ENCODE measurements at regions not wholly inside any gene's neighbourhood (a gene's known extent, or its start where the extent isn't known, plus 50 kb on each side); places are given as distances from the start of the nearest gene placed in this dataset.

GRCh38 chr10:83736008-83736407, 403.3 kb upstream of the GHITM start:
- Histone ChIP-seq H2AFZ (ENCODE audit: low read depth, low read length) (no peak overlapping the region), H3K9me3 (replicated peaks; ENCODE audit: control insufficient read depth, insufficient read depth, low read length) (no peaks in the 10 kb centered on the region), H3K9me1 (replicated peaks; ENCODE audit: control insufficient read depth, extremely low read depth, insufficient read depth, low read length) (no peaks in the 10 kb centered on the region), H3K9ac (replicated peaks; ENCODE audit: extremely low read depth, insufficient read depth, low read length) (no peak overlapping the region), H3K27ac (ENCODE audit: insufficient read depth, low read depth, low read length) (no peak overlapping the region), H3K4me3 (replicated peaks in 1 of 3; ENCODE audit: insufficient read depth in 1 of 3, low read depth in 1 of 3, low read length in 3 of 3) (no peak overlapping the region), H3K4me1 (ENCODE audit: control insufficient read depth, extremely low read depth, insufficient read depth, low read length) (no peaks in the 10 kb centered on the region), H3K79me2 (ENCODE audit: control insufficient read depth, insufficient read depth, low read length) (no peaks in the 10 kb centered on the region), H3K27me3 (ENCODE audit: control insufficient read depth in 2 of 2, insufficient read depth in 2 of 2, low read length in 2 of 2) (no peaks in the 10 kb centered on the region), H3K36me3 (ENCODE audit: control insufficient read depth in 2 of 2, extremely low read depth in 1 of 2, insufficient read depth in 2 of 2, low read length in 2 of 2) (no peaks in the 10 kb centered on the region), H3K4me2 (ENCODE audit: insufficient read depth, low read length) (no peak overlapping the region), H4K20me1 (replicated peaks; ENCODE audit: control insufficient read depth, extremely low read depth, insufficient read depth, low read length) (no peaks in the 10 kb centered on the region)
- POLR2A ChIA-PET = no interaction called here
- dilution Hi-C loops (cut with MboI; ENCODE audit: extremely low pct_ligation_motif_present, low sequenced_read_pairs) (no loop called here), intact Hi-C loops (cut with micrococcal nuclease) (no loop called here)
- BruUV-seq (replicated peaks) = no TSS peak
- FAIRE-seq (no peak), DNase-seq (ENCODE audit: low read depth, low spot score) (no peak)
- TF ChIP-seq CTCF (IDR thresholded peaks at IDR 0.05; ENCODE audit: extremely low read depth in 1 of 2, insufficient read depth in 1 of 2, low read depth in 1 of 2, low read length in 2 of 2) (no peak), MAX (IDR thresholded peaks at IDR 0.05; ENCODE audit: insufficient read depth, insufficient read length) (no peak), GATA2 (IDR thresholded peaks at IDR 0.05; ENCODE audit: insufficient read depth, insufficient read length, low read depth, low read length) (no peak)
- CTCF ChIA-PET = no interaction called here

- no peak for FAIRE-seq
- Histone ChIP-seq H4K20me1 (replicated peaks; ENCODE audit: control insufficient read depth, extremely low read depth, insufficient read depth, low read length) (no peaks in the 10 kb centered on the region), H3K36me3 (ENCODE audit: control insufficient read depth in 2 of 2, extremely low read depth in 1 of 2, insufficient read depth in 2 of 2, low read length in 2 of 2) (no peaks in the 10 kb centered on the region), H3K79me2 (ENCODE audit: control insufficient read depth, insufficient read depth, low read length) (no peaks in the 10 kb centered on the region), H3K9me1 (replicated peaks; ENCODE audit: control insufficient read depth, extremely low read depth, insufficient read depth, low read length) (no peaks in the 10 kb centered on the region), H3K4me2 (ENCODE audit: insufficient read depth, low read length) (no peak overlapping the region), H2AFZ (ENCODE audit: low read depth, low read length) (no peak overlapping the region), H3K27me3 (ENCODE audit: control insufficient read depth in 2 of 2, insufficient read depth in 2 of 2, low read length in 2 of 2) (no peaks in the 10 kb centered on the region), H3K4me3 (replicated peaks in 1 of 3; ENCODE audit: insufficient read depth in 1 of 3, low read depth in 1 of 3, low read length in 3 of 3) (no peak overlapping the region), H3K27ac (ENCODE audit: insufficient read depth, low read depth, low read length) (no peak overlapping the region), H3K9me3 (replicated peaks; ENCODE audit: control insufficient read depth, insufficient read depth, low read length) (no peaks in the 10 kb centered on the region), H3K4me1 (ENCODE audit: control insufficient read depth, extremely low read depth, insufficient read depth, low read length) (no peaks in the 10 kb centered on the region), H3K9ac (replicated peaks; ENCODE audit: extremely low read depth, insufficient read depth, low read length) (no peak overlapping the region)
- TF ChIP-seq FOS (IDR thresholded peaks at IDR 0.05; ENCODE audit: borderline replicate concordance, insufficient read depth, low read length) = no peak
- TF ChIP-seq MAX (IDR thresholded peaks at IDR 0.05; ENCODE audit: insufficient read depth, insufficient read length) = no peak
- no peak for TF ChIP-seq CTCF (IDR thresholded peaks at IDR 0.05; ENCODE audit: extremely low read depth in 1 of 2, insufficient read depth in 1 of 2, low read depth in 1 of 2, low read length in 2 of 2)
- no peak for TF ChIP-seq EZH2 (IDR thresholded peaks at IDR 0.05; ENCODE audit: borderline replicate concordance, low read depth, low read length, severe bottlenecking)
- TF ChIP-seq JUN (IDR thresholded peaks at IDR 0.05; ENCODE audit: borderline replicate concordance, insufficient read depth, insufficient read length, low read depth) = no peak
- no peak for TF ChIP-seq MYC (IDR thresholded peaks at IDR 0.05; ENCODE audit: low read depth, low read length)
- no peak for TF ChIP-seq GATA2 (IDR thresholded peaks at IDR 0.05; ENCODE audit: insufficient read depth, insufficient read length, low read depth, low read length)
- TF ChIP-seq POLR2A (IDR thresholded peaks at IDR 0.05; ENCODE audit: low read depth, low read length) = no peak
- POLR2A ChIA-PET = no interaction called here
- dilution Hi-C loops (cut with MboI; ENCODE audit: extremely low pct_ligation_motif_present, low sequenced_read_pairs) = no loop called here
- no peak for DNase-seq (ENCODE audit: low read depth, low spot score)
- no TSS peak for BruUV-seq (replicated peaks)
- intact Hi-C loops (cut with micrococcal nuclease) = no loop called here
- CTCF ChIA-PET = no interaction called here
These were observed 388.7 kb upstream of the GHITM start for GRCh38 chr10:83750604-83751003.

Measured in endothelial cell of umbilical vein (primary cell).